K562 (cell line): ENCODE measurements at regions not wholly inside any gene's neighbourhood (a gene's known extent, or its start where the extent isn't known, plus 50 kb on each side); places are given as distances from the start of the nearest gene placed in this dataset.

Experiments used
- CEBPG ChIP-seq, 3 experiments: fragments of 200-800 bp in 1 of 3; sonication (Bioruptor generic) in 1 of 3; sonication (generic) in 1 of 3; formaldehyde crosslinking in 1 of 3; IDR thresholded peaks in 2 of 3; conservative IDR thresholded peaks in 1 of 3; 2 replicates each; pipeline versions ENCODE4 v1.6.1 to v1.8.0; 2016 to 2022; ENCODE audit warnings: missing compliant biosample characterization in 2 of 3, missing genetic modification characterization in 2 of 3, mild to moderate bottlenecking in 1 of 3, missing genetic modification reagents in 1 of 3
- CUX1 ChIP-seq: fragments of 200-800 bp; sonication (Bioruptor generic); IDR thresholded peaks from 2 replicates; pipeline ENCODE4 v1.6.1; 2016; ENCODE audit warnings: missing genetic modification characterization, missing compliant biosample characterization
- RNF2 ChIP-seq: sonication (generic); IDR thresholded peaks from 2 replicates; pipeline ENCODE4 v1.6.1; 2016
- SRSF1 ChIP-seq: fragments of 200-400 bp; formaldehyde crosslinking; IDR thresholded peaks from 2 replicates; pipeline ENCODE4 v1.6.1; 2017; ENCODE audit warnings: mild to moderate bottlenecking, low read depth, low read length, moderate library complexity
- ZBTB49 ChIP-seq: sonication (generic); formaldehyde crosslinking; IDR thresholded peaks from 2 replicates; pipeline ENCODE4 v1.8.0; 2022; ENCODE audit warnings: missing genetic modification reagents, mild to moderate bottlenecking, borderline replicate concordance
- ZSCAN29 ChIP-seq: fragments of 450-650 bp; IDR thresholded peaks from 2 replicates; pipeline ENCODE4 v1.6.1; 2017

- TF ChIP-seq CUX1 (CRISPR knock-in tag) (no peak), ZBTB49 (CRISPR knock-in tag) (no peak), ZSCAN29 (no peak), CEBPG (CRISPR knock-in tag; IDR thresholded peaks at IDR 0.05) (no peak), CEBPG (tag; conservative IDR thresholded peaks at IDR 0.05 in 1 of 2, IDR thresholded peaks at IDR 0.05 in 1 of 2) (no peak; a peak in 1 of 4 replicates), SRSF1 (no peak), RNF2 (no peak)
These were observed 101.1 kb upstream of the SHISA3 start (continued) for GRCh38 chr4:42296196-42296595.
